Transverse colon (tissue), 4 donors: ENCODE measurements at regions not wholly inside any gene's neighbourhood (a gene's known extent, or its start where the extent isn't known, plus 50 kb on each side); places are given as distances from the start of the nearest gene placed in this dataset.

Experiments
- DNase-seq: peaks from one replicate; pipeline ENCODE4 v3.0.0-alpha.2; 2019
- H3K27ac ChIP-seq, 4 donors: fragments of 200-600 bp; sonication (generic); 2 replicates each; pipeline ENCODE4 v1.5.1; 2016 to 2018; ENCODE audit warnings: inconsistent platforms in 4 of 4
- H3K27me3 ChIP-seq: fragments of 200-600 bp; sonication (generic); 2 replicates; pipeline ENCODE4 v1.5.1; 2017; ENCODE audit warnings: inconsistent platforms
- H3K36me3 ChIP-seq, 4 donors: fragments of 200-600 bp; sonication (generic); 2 replicates each; pipeline ENCODE4 v1.5.1; 2017 to 2019; ENCODE audit warnings: inconsistent platforms in 4 of 4
- H3K4me1 ChIP-seq, 4 donors: fragments of 200-600 bp; sonication (generic); 2 replicates each; pipeline ENCODE4 v1.5.1; 2017 to 2020; ENCODE audit warnings: inconsistent platforms in 4 of 4
- H3K4me3 ChIP-seq, 4 donors: fragments of 200-600 bp; sonication (generic); 1 replicate in 1 of 4; 2 replicates in 3 of 4; pipeline versions ENCODE4 v1.5.1 to v1.6.1; 2017 to 2019; ENCODE audit warnings: inconsistent platforms in 4 of 4
- H3K9me3 ChIP-seq, 2 donors: fragments of 200-600 bp; sonication (generic); 2 replicates each; pipeline ENCODE4 v1.5.1; 2017 to 2019; ENCODE audit warnings: inconsistent platforms in 2 of 2
- CTCF ChIP-seq, 5 experiments: fragments of 200-600 bp in 3 of 5; fragments of 450-650 bp in 2 of 5; sonication (generic) in 3 of 5; IDR thresholded peaks; 1 replicate in 2 of 5; 2 replicates in 3 of 5; pipeline ENCODE4 v1.5.1; 2016 to 2017; ENCODE audit warnings: antibody characterized with exemption in 5 of 5, inconsistent platforms in 3 of 5, mild to moderate bottlenecking in 2 of 5, moderate library complexity in 1 of 5
- EP300 ChIP-seq: sonication (generic); formaldehyde crosslinking; IDR thresholded peaks from one replicate; pipeline ENCODE4 v1.6.1; 2017; ENCODE audit warnings: antibody characterized with exemption, low read depth
- POLR2A ChIP-seq: fragments of 450-650 bp; IDR thresholded peaks from one replicate; pipeline ENCODE4 v1.6.1; 2016; ENCODE audit warnings: antibody characterized with exemption, mild to moderate bottlenecking, moderate library complexity
- POLR2AphosphoS5 ChIP-seq, 3 donors: sonication (generic); formaldehyde crosslinking; IDR thresholded peaks; one replicate each; pipeline ENCODE4 v1.6.1; 2016; ENCODE audit warnings: antibody characterized with exemption in 3 of 3
- WGBS, 2 donors: methylation state at CpG; one replicate each; pipeline ENCODE4 v1.1.5; 2018; ENCODE audit warnings: low coverage in 1 of 2; 5-methylcytosine and 5-hydroxymethylcytosine counted together
- in situ Hi-C, 4 donors: fragments of 200-750 bp; cut with MboI; loops; one replicate each; pipeline versions ENCODE4 v1.15.0 to v1.15.1; 2017; ENCODE audit warnings: low sequenced_read_pairs in 3 of 4, low pct_ligation_motif_present in 1 of 4, low pct_unique_long_range_greater_than_20kb in 1 of 4
- intact Hi-C: fragments of 100-400 bp; cut with DNase I; formaldehyde crosslinking; loops from one replicate; pipeline ENCODE4 v1.15.1; 2023; ENCODE audit warnings: low total_unique reads

- in situ Hi-C loops, result no loop called here
- no peaks in the 10 kb centered on the region for H3K4me1 ChIP-seq
- H3K27me3 ChIP-seq, result no peaks in the 10 kb centered on the region
- H3K36me3 ChIP-seq, result no peaks in the 10 kb centered on the region
- WGBS, 2 donors, result 77 to 79% methylated on average over 4 of the region's 4 CpGs
- no peak for DNase-seq
- no peak overlapping the region for H3K4me3 ChIP-seq
- H3K27ac ChIP-seq, result no peak overlapping the region
- no peaks in the 10 kb centered on the region for H3K9me3 ChIP-seq
- TF ChIP-seq CTCF (IDR thresholded peaks at IDR 0.05) (no peak), EP300 (no peak), POLR2A (no peak), POLR2AphosphoS5 (IDR thresholded peaks at IDR 0.05) (no peak)
- intact Hi-C loops, result no loop called here
Observed at GRCh38 chr2:5472673-5473072, 219.5 kb upstream of the SOX11 start.

DNA sequence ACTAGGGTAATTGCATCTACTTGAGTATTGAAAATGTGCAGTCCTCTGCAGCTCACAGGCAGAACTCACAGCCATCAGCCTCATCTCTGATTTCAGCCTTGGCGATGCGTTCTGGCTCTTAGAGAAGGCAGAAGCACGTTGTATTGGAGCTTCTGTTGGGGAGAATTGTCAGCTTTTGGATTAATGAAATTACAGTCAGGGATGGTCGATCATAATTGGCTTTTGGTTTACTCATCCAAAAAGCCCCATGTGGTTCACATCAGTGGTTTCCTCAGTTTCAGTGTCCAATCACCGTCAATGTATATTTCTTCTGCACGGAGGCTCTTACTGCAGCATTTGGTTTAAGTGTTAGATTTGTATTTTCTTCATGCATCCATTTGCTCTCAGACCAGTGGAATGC, 218.5 kb upstream of the SOX11 start:
- Histone ChIP-seq H3K27me3 (no peaks in the 10 kb centered on the region), H3K36me3 (no peaks in the 10 kb centered on the region), H3K4me3 (no peak overlapping the region), H3K4me1 (no peaks in the 10 kb centered on the region), H3K9me3 (no peaks in the 10 kb centered on the region), H3K27ac (no peak overlapping the region)
- in situ Hi-C loops, result no loop called here
- WGBS, 2 donors, result 58% methylated on average over 3 to 6 of the region's 6 CpGs
- intact Hi-C loops, result no loop called here
- DNase-seq, result no peak
- TF ChIP-seq EP300 (no peak), POLR2A (no peak), CTCF (IDR thresholded peaks at IDR 0.05) (no peak), POLR2AphosphoS5 (IDR thresholded peaks at IDR 0.05) (no peak)

DNA sequence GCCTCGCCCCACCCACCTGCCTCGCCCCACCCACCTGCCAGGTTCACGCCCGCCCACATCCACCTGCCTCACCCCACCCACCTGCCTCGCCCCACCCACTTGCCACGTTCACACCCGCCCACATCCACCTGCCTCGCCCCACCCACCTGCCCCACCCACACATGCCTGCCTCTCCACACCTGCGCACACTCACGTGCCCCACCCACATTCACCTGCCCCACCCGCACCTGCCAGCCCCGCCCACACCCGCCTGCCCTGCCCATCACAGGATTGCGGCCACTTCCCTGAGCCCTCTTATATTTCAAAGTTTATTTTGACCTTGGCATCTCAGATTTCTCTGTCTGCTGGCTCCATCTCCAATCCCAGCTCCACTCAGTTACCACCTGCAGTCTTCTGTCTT, 217.5 kb upstream of the SOX11 start:
- 70 to 100% methylated on average over 1 to 8 of the region's 14 CpGs for WGBS, 2 donors
- in situ Hi-C loops, result no loop called here

DNA sequence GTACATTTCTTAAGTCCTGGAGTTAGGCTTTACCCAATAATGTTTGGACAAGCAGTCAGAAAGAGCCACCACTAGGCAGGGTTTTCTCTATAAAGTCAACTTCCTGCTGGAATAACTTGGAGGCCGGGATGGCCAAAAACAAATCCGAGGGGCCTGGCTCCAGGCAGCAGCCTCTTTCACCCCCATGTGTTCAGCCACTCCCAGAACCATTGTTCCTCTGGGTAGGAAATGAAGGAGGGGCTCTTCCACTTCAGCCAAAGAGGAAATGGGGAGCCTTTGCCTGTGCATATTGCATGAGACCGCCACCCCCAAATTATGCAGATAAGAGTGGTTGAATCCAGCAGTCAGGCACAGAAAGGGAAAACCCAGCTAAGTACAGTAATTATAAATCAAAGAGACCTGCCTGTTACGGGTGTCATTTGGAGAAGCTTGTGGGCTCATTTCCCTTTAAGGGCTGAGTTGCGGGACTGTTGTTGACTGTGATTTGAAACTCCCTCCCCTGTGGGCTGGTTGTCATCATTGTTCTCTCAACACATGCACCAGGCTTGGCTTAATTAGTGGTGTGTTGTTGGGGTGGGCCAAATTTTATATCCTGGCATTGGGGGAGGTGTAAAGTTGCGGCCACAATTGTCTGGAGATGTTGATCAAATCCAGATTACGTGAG, 212.8 kb upstream of the SOX11 start:
- Histone ChIP-seq H3K4me3 (no peak overlapping the region), H3K27ac (no peak overlapping the region), H3K4me1 (no peaks in the 10 kb centered on the region), H3K36me3 (no peaks in the 10 kb centered on the region), H3K9me3 (no peaks in the 10 kb centered on the region), H3K27me3 (no peaks in the 10 kb centered on the region)
- intact Hi-C loops, result no loop called here
- TF ChIP-seq POLR2AphosphoS5 (IDR thresholded peaks at IDR 0.05), result no peak
- no peak for TF ChIP-seq POLR2A
- TF ChIP-seq EP300, result no peak
- TF ChIP-seq CTCF (IDR thresholded peaks at IDR 0.05), result no peak
- in situ Hi-C loops, result no loop called here
- DNase-seq, result no peak
- 56 to 76% methylated on average over 4 to 7 of the region's 7 CpGs for WGBS, 2 donors

More for the DNA sequence above, 217.5 kb upstream of the SOX11 start:
- Histone ChIP-seq H3K4me1 (no peaks in the 10 kb centered on the region), H3K9me3 (no peaks in the 10 kb centered on the region), H3K27ac (no peak overlapping the region), H3K36me3 (no peaks in the 10 kb centered on the region), H3K27me3 (no peaks in the 10 kb centered on the region), H3K4me3 (no peak overlapping the region)
- no peak for TF ChIP-seq EP300
- TF ChIP-seq POLR2A, result no peak
- TF ChIP-seq CTCF (IDR thresholded peaks at IDR 0.05), result no peak
- DNase-seq, result no peak
- intact Hi-C loops, result no loop called here
